ENCODE measurements at regions not wholly inside any gene's neighbourhood (a gene's known extent, or its start where the extent isn't known, plus 50 kb on each side); places are given as distances from the start of the nearest gene placed in this dataset.

- intact Hi-C loops (cut with DNase I), result no loop called here
- ATAC-seq (no peak), DNase-seq (no peak)
- WGBS, 4 donors, result 78 to 100% (median 93%) methylated on average over 1 to 2 of the region's 2 CpGs
- Histone ChIP-seq H3K27ac (no peak overlapping the region), H3K4me3 (no peak overlapping the region), H3K36me3 (no peaks in the 10 kb centered on the region), H3K4me1 (no peaks in the 10 kb centered on the region), H3K9me3 (peaks cover 0 to 11% (median 1%) of the 10 kb centered on the region in 12 donors), H3K27me3 (peaks cover 0 to 32% (median 0%) of the 10 kb centered on the region in 9 donors)
- TF ChIP-seq CTCF (IDR thresholded peaks at IDR 0.05) (no peak), POLR2A (IDR thresholded peaks at IDR 0.05) (no peak)
Measured at GRCh38 chr10:123548770-123549169, 117.4 kb upstream of the GPR26 start.

GRCh38 chr10:123549761-123550454 is 116.2 kb upstream of the GPR26 start:
- Histone ChIP-seq H3K27ac (no peak overlapping the region), H3K27me3 (peaks cover 0 to 32% (median 3%) of the 10 kb centered on the region in 9 donors), H3K4me3 (no peak overlapping the region), H3K9me3 (peaks cover 0 to 2% (median 0%) of the 10 kb centered on the region in 12 donors), H3K4me1 (no peaks in the 10 kb centered on the region), H3K36me3 (no peaks in the 10 kb centered on the region)
- intact Hi-C loops (cut with DNase I), result loop anchor here in 2 of 10 donors (10.0 kb wide), 2 partner anchors 905 to 1265 kb away; no protein-coding TSS in a partner anchor
- ATAC-seq (no peak), DNase-seq (no peak)
- WGBS, 4 donors, result 78 to 80% (median 79%) methylated on average over 7 of the region's 7 CpGs
- no peak for TF ChIP-seq POLR2A (IDR thresholded peaks at IDR 0.05)
- no peak for TF ChIP-seq CTCF (IDR thresholded peaks at IDR 0.05)

- Histone ChIP-seq H3K36me3 (no peaks in the 10 kb centered on the region), H3K27me3 (peaks cover 0 to 34% (median 3%) of the 10 kb centered on the region in 9 donors), H3K4me1 (no peaks in the 10 kb centered on the region), H3K27ac (no peak overlapping the region), H3K9me3 (no peaks in the 10 kb centered on the region), H3K4me3 (no peak overlapping the region)
- ATAC-seq, result no peak
- intact Hi-C loops (cut with DNase I), result loop anchor here in 2 of 10 donors (10.0 kb wide), 2 partner anchors 906 to 1266 kb away; no protein-coding TSS in a partner anchor
- WGBS, 4 donors, result 52 to 60% (median 58%) methylated on average over 9 of the region's 9 CpGs
- no peak for DNase-seq
- TF ChIP-seq CTCF (IDR thresholded peaks at IDR 0.05) (no peak), POLR2A (IDR thresholded peaks at IDR 0.05) (no peak)
Measured at GRCh38 chr10:123550675-123551096, 115.5 kb upstream of the GPR26 start.

- intact Hi-C loops (cut with DNase I), result loop anchor here in 2 of 10 donors (10.0 kb wide), 2 partner anchors 906 to 1266 kb away; no protein-coding TSS in a partner anchor
Measured at GRCh38 chr10:123551259-123551658, 114.9 kb upstream of the GPR26 start.

More at GRCh38 chr10:123551259-123551658, 114.9 kb upstream of the GPR26 start:
- no peak for ATAC-seq
- 85 to 91% (median 88%) methylated on average over 7 of the region's 7 CpGs for WGBS, 4 donors
- Histone ChIP-seq H3K4me1 (no peaks in the 10 kb centered on the region), H3K36me3 (no peaks in the 10 kb centered on the region), H3K4me3 (no peak overlapping the region), H3K9me3 (no peaks in the 10 kb centered on the region), H3K27ac (no peak overlapping the region), H3K27me3 (peaks cover 0 to 40% (median 3%) of the 10 kb centered on the region in 9 donors)
- DNase-seq, result no peak
- TF ChIP-seq CTCF (IDR thresholded peaks at IDR 0.05), result no peak
- TF ChIP-seq POLR2A (IDR thresholded peaks at IDR 0.05), result no peak
